Liver (tissue), 8 donors: ENCODE measurements at regions not wholly inside any gene's neighbourhood (a gene's known extent, or its start where the extent isn't known, plus 50 kb on each side); places are given as distances from the start of the nearest gene placed in this dataset.

Source experiments
- DNase-seq: peaks from one replicate; pipeline ENCODE4 v3.0.0-alpha.2; 2017; ENCODE audit warnings: low spot score
- H3K27ac ChIP-seq, 2 donors: one replicate each; pipeline ENCODE4 v1.7.0; 2013; ENCODE audit warnings: inconsistent platforms in 2 of 2, low read length in 2 of 2, control low read depth in 1 of 2, low read depth in 1 of 2, mild to moderate bottlenecking in 1 of 2
- H3K27me3 ChIP-seq, 4 donors: one replicate each; pipeline versions ENCODE4 v1.6.1 to v1.7.0; 2013; ENCODE audit warnings: low read length in 3 of 4, inconsistent platforms in 1 of 4, mild to moderate bottlenecking in 1 of 4, moderate library complexity in 1 of 4; ENCODE audit not compliant: control insufficient read depth in 4 of 4, insufficient read depth in 4 of 4
- H3K36me3 ChIP-seq, 4 donors: one replicate each; pipeline versions ENCODE4 v1.6.1 to v1.7.0; 2013; ENCODE audit warnings: low read length in 3 of 4, mild to moderate bottlenecking in 3 of 4, low read depth in 1 of 4, moderate library complexity in 1 of 4; ENCODE audit not compliant: control insufficient read depth in 4 of 4, insufficient read depth in 3 of 4
- H3K4me1 ChIP-seq, 4 donors: one replicate each; pipeline versions ENCODE4 v1.6.1 to v1.7.0; 2013; ENCODE audit warnings: low read length in 3 of 4, mild to moderate bottlenecking in 3 of 4, moderate library complexity in 1 of 4; ENCODE audit not compliant: control insufficient read depth in 4 of 4, insufficient read depth in 4 of 4
- H3K4me3 ChIP-seq, 3 donors: one replicate each; pipeline versions ENCODE4 v1.6.1 to v1.7.0; 2013; ENCODE audit warnings: low read length in 3 of 3, control low read depth in 1 of 3, low read depth in 1 of 3, mild to moderate bottlenecking in 1 of 3
- H3K9ac ChIP-seq, 2 donors: one replicate each; pipeline ENCODE4 v1.7.0; 2013; ENCODE audit warnings: low read length in 2 of 2, mild to moderate bottlenecking in 2 of 2, moderate library complexity in 2 of 2, control low read depth in 1 of 2, low read depth in 1 of 2
- H3K9me3 ChIP-seq, 4 donors: one replicate each; pipeline versions ENCODE4 v1.6.1 to v1.7.0; 2013; ENCODE audit warnings: low read length in 3 of 4; ENCODE audit not compliant: control insufficient read depth in 4 of 4
- FOXA1 ChIP-seq: IDR thresholded peaks from 2 replicates; pipeline ENCODE4 v1.6.1; 2016; ENCODE audit warnings: antibody characterized with exemption
- FOXA2 ChIP-seq: IDR thresholded peaks from 2 replicates; pipeline ENCODE4 v1.6.1; 2016; ENCODE audit warnings: antibody characterized with exemption
- GABPA ChIP-seq, 2 donors: IDR thresholded peaks in 1 of 2; conservative IDR thresholded peaks in 1 of 2; 2 replicates each; pipeline ENCODE4 v1.6.1; 2016; ENCODE audit warnings: antibody characterized with exemption in 2 of 2, mild to moderate bottlenecking in 1 of 2, moderate library complexity in 1 of 2
- HNF4A ChIP-seq, 2 donors: conservative IDR thresholded peaks; 2 replicates each; pipeline ENCODE4 v1.6.1; 2016; ENCODE audit warnings: antibody characterized with exemption in 2 of 2, mild to moderate bottlenecking in 2 of 2
- JUND ChIP-seq, 2 donors: IDR thresholded peaks; 2 replicates each; pipeline ENCODE4 v1.6.1; 2016; ENCODE audit warnings: antibody characterized with exemption in 2 of 2
- RAD21 ChIP-seq, 2 donors: IDR thresholded peaks; 2 replicates each; pipeline ENCODE4 v1.6.1; 2016; ENCODE audit warnings: antibody characterized with exemption in 2 of 2, mild to moderate bottlenecking in 2 of 2
- SP1 ChIP-seq: IDR thresholded peaks from 2 replicates; pipeline ENCODE4 v1.6.1; 2018; ENCODE audit warnings: antibody characterized with exemption, mild to moderate bottlenecking
- TAF1 ChIP-seq: conservative IDR thresholded peaks from 2 replicates; pipeline ENCODE4 v1.6.1; 2016; ENCODE audit warnings: antibody characterized with exemption, mild to moderate bottlenecking
- WGBS: extraction: QIAGEN DNeasy Blood & Tissue Kit; methylation state at CpG from one replicate; pipeline ENCODE4 v1.1.7; 2013; 5-methylcytosine and 5-hydroxymethylcytosine counted together
- TF ChIP-seq, protein P1 (sequence below): fragments of 150-350 bp; IDR thresholded peaks from 2 replicates; pipeline ENCODE4 v1.5.1; 2017; ENCODE audit warnings: improper control_type of control experiment, low read depth, low read length; ENCODE audit not compliant: missing input control
- TF ChIP-seq, protein P2 (sequence below): IDR thresholded peaks from 2 replicates; pipeline ENCODE4 v1.6.1; 2016; ENCODE audit warnings: antibody characterized with exemption
- TF ChIP-seq, protein P3 (sequence below): IDR thresholded peaks from 2 replicates; pipeline ENCODE4 v1.6.1; 2016; ENCODE audit warnings: antibody characterized with exemption, mild to moderate bottlenecking
- TF ChIP-seq, protein P4 (sequence below): IDR thresholded peaks from 2 replicates; pipeline ENCODE4 v1.6.1; 2016; ENCODE audit warnings: antibody characterized with exemption
- donor health status: healthy.
- donor health status: healthy.
- donor health status: healthy.
- donor health status: healthy.
- donor health status: healthy.

DNA sequence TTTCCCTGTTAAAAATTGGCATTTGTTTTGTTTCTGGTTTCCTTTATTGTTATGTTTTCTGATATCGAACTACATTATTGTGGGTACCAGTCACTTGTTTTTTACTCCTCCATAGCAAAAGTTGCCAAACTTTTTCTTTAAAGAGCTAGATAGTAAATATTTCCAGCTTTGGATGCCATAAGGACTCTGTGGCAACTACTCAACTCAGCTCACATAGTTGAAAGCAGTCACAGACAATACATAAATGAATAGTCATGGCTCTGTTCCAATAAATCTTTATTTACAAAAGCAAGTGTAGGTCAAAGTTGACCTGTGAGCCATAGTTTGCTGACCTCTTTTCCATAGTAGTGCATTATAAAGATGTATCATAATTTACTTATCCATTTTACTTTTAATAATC lies 305.0 kb downstream of the RASEF start:
- H3K4me3 ChIP-seq, result no peak overlapping the region
- H3K27me3 ChIP-seq, result no peaks in the 10 kb centered on the region
- WGBS, result 49% methylated on average over 1 of the region's 1 CpG
- no peak for TF ChIP-seq RAD21 (IDR thresholded peaks at IDR 0.05)
- TF ChIP-seq HNF4A (conservative IDR thresholded peaks at IDR 0.05), result no peak
- no peaks in the 10 kb centered on the region for H3K9me3 ChIP-seq
- H3K27ac ChIP-seq, result no peak overlapping the region
- H3K36me3 ChIP-seq, result no peaks in the 10 kb centered on the region
- H3K9ac ChIP-seq, result no peak overlapping the region
- DNase-seq, result no peak
- H3K4me1 ChIP-seq, result no peaks in the 10 kb centered on the region

DNA sequence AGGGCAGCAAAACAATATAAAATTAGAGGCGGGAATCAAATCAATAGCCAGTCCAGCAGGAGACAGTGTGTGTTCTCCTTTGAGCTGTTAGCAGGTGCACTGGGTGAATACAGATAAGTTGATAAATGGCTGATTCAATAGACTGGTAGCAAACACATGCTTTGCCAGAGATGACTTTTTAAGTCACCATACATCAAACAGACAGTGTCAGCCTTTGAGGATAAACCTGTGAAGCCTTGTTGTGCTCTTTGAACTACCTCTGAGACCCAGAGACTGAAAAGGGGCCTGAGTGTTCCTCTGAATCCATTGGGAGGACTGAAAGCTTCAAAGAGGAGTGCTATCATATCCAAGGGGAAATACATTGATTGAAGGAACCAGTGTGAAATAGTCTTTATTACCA lies 301.9 kb downstream of the RASEF start:
- Histone ChIP-seq H3K4me1 (no peaks in the 10 kb centered on the region), H3K27ac (no peak overlapping the region), H3K9ac (no peak overlapping the region), H3K36me3 (no peaks in the 10 kb centered on the region), H3K9me3 (no peaks in the 10 kb centered on the region), H3K4me3 (no peak overlapping the region), H3K27me3 (no peaks in the 10 kb centered on the region)
- no peak for DNase-seq
- TF ChIP-seq, protein P1, sequence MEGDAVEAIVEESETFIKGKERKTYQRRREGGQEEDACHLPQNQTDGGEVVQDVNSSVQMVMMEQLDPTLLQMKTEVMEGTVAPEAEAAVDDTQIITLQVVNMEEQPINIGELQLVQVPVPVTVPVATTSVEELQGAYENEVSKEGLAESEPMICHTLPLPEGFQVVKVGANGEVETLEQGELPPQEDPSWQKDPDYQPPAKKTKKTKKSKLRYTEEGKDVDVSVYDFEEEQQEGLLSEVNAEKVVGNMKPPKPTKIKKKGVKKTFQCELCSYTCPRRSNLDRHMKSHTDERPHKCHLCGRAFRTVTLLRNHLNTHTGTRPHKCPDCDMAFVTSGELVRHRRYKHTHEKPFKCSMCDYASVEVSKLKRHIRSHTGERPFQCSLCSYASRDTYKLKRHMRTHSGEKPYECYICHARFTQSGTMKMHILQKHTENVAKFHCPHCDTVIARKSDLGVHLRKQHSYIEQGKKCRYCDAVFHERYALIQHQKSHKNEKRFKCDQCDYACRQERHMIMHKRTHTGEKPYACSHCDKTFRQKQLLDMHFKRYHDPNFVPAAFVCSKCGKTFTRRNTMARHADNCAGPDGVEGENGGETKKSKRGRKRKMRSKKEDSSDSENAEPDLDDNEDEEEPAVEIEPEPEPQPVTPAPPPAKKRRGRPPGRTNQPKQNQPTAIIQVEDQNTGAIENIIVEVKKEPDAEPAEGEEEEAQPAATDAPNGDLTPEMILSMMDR, result no peak
- TF ChIP-seq, protein P2, sequence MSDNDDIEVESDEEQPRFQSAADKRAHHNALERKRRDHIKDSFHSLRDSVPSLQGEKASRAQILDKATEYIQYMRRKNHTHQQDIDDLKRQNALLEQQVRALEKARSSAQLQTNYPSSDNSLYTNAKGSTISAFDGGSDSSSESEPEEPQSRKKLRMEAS, result no peak
- TF ChIP-seq HNF4A (conservative IDR thresholded peaks at IDR 0.05) (no peak), RAD21 (IDR thresholded peaks at IDR 0.05) (no peak), JUND (IDR thresholded peaks at IDR 0.05) (no peak)
- TF ChIP-seq, protein P3, sequence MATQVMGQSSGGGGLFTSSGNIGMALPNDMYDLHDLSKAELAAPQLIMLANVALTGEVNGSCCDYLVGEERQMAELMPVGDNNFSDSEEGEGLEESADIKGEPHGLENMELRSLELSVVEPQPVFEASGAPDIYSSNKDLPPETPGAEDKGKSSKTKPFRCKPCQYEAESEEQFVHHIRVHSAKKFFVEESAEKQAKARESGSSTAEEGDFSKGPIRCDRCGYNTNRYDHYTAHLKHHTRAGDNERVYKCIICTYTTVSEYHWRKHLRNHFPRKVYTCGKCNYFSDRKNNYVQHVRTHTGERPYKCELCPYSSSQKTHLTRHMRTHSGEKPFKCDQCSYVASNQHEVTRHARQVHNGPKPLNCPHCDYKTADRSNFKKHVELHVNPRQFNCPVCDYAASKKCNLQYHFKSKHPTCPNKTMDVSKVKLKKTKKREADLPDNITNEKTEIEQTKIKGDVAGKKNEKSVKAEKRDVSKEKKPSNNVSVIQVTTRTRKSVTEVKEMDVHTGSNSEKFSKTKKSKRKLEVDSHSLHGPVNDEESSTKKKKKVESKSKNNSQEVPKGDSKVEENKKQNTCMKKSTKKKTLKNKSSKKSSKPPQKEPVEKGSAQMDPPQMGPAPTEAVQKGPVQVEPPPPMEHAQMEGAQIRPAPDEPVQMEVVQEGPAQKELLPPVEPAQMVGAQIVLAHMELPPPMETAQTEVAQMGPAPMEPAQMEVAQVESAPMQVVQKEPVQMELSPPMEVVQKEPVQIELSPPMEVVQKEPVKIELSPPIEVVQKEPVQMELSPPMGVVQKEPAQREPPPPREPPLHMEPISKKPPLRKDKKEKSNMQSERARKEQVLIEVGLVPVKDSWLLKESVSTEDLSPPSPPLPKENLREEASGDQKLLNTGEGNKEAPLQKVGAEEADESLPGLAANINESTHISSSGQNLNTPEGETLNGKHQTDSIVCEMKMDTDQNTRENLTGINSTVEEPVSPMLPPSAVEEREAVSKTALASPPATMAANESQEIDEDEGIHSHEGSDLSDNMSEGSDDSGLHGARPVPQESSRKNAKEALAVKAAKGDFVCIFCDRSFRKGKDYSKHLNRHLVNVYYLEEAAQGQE, result no peak
- TF ChIP-seq, protein P4, sequence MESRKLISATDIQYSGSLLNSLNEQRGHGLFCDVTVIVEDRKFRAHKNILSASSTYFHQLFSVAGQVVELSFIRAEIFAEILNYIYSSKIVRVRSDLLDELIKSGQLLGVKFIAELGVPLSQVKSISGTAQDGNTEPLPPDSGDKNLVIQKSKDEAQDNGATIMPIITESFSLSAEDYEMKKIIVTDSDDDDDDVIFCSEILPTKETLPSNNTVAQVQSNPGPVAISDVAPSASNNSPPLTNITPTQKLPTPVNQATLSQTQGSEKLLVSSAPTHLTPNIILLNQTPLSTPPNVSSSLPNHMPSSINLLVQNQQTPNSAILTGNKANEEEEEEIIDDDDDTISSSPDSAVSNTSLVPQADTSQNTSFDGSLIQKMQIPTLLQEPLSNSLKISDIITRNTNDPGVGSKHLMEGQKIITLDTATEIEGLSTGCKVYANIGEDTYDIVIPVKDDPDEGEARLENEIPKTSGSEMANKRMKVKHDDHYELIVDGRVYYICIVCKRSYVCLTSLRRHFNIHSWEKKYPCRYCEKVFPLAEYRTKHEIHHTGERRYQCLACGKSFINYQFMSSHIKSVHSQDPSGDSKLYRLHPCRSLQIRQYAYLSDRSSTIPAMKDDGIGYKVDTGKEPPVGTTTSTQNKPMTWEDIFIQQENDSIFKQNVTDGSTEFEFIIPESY, result no peak
- WGBS, result 78% methylated on average over 1 of the region's 1 CpG

DNA sequence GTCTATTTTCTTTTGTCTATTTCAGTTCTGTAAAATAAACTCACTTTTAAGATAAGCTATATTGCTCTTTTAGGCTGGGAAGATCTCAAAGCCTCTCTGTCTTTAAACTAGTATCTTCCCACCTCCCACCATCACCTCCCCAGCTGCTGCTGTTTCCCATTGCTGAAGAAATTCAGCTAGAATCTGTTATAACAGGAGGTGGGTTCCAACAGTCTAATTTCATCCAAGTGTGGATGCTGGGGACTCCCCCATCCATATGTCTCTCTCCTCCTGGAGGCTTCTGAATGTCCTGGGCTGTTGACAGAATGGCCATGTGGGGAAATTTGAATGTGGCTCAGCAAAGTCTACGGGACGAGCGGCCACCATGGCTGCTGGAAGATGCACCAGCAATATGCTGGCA lies 301.0 kb downstream of the RASEF start:
- Histone ChIP-seq H3K4me1 (no peaks in the 10 kb centered on the region), H3K9ac (no peak overlapping the region), H3K4me3 (no peak overlapping the region), H3K27ac (no peak overlapping the region), H3K27me3 (no peaks in the 10 kb centered on the region), H3K36me3 (no peaks in the 10 kb centered on the region), H3K9me3 (no peaks in the 10 kb centered on the region)
- TF ChIP-seq, protein P4, result no peak
- no peak for TF ChIP-seq FOXA1
- TF ChIP-seq GABPA (IDR thresholded peaks at IDR 0.05 in 1 of 2, conservative IDR thresholded peaks at IDR 0.05 in 1 of 2), result no peak
- TF ChIP-seq SP1, result no peak
- no peak for TF ChIP-seq TAF1
- TF ChIP-seq, protein P2, result no peak
- TF ChIP-seq FOXA2, result no peak
- WGBS, result 65% methylated on average over 3 of the region's 3 CpGs
- DNase-seq, result no peak
